Urinary bladder (tissue), 3 donors: ENCODE measurements at regions not wholly inside any gene's neighbourhood (a gene's known extent, or its start where the extent isn't known, plus 50 kb on each side); places are given as distances from the start of the nearest gene placed in this dataset.

Experiments
- DNase-seq: peaks from one replicate; pipeline ENCODE4 v3.0.0-alpha.2; 2015; ENCODE audit errors: extremely low spot score
- H3K27ac ChIP-seq: one replicate; pipeline ENCODE4 v1.5.1; 2013; ENCODE audit warnings: low read depth, mild to moderate bottlenecking, moderate library complexity
- H3K36me3 ChIP-seq: one replicate; pipeline ENCODE4 v1.6.1; 2013; ENCODE audit warnings: mild to moderate bottlenecking, moderate library complexity; ENCODE audit not compliant: insufficient read depth
- H3K4me1 ChIP-seq: one replicate; pipeline ENCODE4 v1.6.1; 2013; ENCODE audit warnings: mild to moderate bottlenecking, moderate library complexity; ENCODE audit not compliant: insufficient read depth
- H3K4me3 ChIP-seq: one replicate; pipeline ENCODE4 v1.5.1; 2013; ENCODE audit warnings: low read depth, low read length
- WGBS: extraction: QIAGEN DNeasy Blood & Tissue Kit; methylation state at CpG from one replicate; pipeline ENCODE4 v1.1.7; 2013; 5-methylcytosine and 5-hydroxymethylcytosine counted together
- donor health status: healthy with polysubstance abuse.
- donor health status: healthy.

DNA sequence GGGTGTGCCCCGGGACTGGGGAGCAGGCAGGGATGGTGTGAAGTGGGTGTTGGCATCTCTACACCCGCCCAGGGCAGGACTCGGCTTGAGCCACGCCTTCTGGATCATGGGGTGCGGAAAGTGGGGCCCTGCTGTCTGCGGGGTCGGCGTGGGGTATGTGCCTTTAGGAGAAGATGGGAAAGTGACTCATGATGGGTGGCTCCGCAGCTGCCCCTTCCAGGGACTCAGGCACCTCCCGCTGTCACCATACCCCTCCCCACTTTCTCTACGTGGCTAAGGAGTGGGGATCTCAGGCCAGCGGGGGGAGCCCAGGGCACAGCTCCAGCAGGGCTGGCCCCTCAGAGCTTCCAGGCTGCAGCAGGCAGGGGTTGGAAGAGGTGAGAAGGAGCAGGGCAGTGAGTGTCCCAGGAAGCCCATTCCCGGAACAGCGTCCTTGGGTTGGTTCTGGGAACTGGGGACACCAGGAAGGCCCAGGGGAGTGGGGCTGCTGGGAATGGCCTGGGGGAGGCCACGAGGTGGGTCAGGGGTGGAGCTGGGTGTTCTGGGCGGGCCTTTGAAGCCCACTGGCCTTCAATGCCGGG lies 102.9 kb upstream of the FGF3 start:
- no peaks in the 10 kb centered on the region for H3K4me1 ChIP-seq
- DNase-seq = no peak
- 82% methylated on average over 17 of the region's 17 CpGs for WGBS
- no peak overlapping the region for H3K4me3 ChIP-seq
- no peaks in the 10 kb centered on the region for H3K36me3 ChIP-seq
- H3K27ac ChIP-seq = no peak overlapping the region

DNA sequence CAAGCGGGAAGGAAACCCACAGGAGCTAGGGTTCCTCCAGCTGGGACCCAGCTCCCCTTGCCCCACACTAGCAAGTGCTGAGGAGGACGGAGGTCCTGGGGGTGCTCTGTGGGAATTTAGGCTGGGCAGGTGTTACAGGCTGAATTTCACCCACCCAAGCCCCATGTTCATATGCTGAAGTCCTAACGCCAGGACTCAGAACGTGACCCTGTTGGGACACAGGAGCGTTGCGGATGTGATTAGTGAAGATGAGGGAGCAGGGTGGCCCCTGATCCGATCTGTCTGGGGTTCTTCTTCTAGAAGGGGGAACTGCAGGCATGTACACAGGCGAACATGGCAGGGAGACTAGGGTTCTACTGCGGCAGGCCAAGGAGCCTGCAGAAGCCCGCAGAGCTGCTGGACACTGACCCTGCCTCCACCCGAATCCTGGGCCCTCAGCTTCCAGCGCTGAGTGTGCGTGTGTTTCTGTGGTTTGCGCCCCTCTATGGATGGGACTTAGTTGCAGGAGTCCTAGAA lies 103.4 kb upstream of the FGF3 start:
- Histone ChIP-seq H3K4me3 (no peak overlapping the region), H3K4me1 (no peaks in the 10 kb centered on the region), H3K36me3 (no peaks in the 10 kb centered on the region), H3K27ac (no peak overlapping the region)
- no peak for DNase-seq
- WGBS = 98% methylated on average over 14 of the region's 14 CpGs

DNA sequence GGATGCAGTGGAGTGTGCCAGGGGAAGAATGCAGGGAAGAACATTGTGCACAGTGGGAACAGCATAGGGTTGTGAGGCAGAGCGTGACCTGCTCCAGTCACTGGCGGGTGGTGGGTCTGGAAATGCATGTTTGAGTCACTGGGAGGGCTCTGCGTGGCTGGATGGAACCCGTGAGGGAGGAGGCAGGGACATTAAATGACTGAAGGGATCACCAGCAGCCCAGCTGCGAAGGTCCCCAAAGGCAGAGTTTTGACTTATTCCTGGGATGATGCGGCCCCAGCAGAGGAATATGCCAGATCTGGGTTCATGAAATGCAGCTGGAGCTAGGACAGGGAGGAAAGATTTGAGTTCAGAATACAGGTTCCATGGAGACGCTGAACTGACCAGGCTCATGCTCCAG lies 104.0 kb upstream of the FGF3 start:
- Histone ChIP-seq H3K27ac (no peak overlapping the region), H3K36me3 (no peaks in the 10 kb centered on the region), H3K4me1 (no peaks in the 10 kb centered on the region), H3K4me3 (no peak overlapping the region)
- no peak for DNase-seq
- 81% methylated on average over 7 of the region's 7 CpGs for WGBS

DNA sequence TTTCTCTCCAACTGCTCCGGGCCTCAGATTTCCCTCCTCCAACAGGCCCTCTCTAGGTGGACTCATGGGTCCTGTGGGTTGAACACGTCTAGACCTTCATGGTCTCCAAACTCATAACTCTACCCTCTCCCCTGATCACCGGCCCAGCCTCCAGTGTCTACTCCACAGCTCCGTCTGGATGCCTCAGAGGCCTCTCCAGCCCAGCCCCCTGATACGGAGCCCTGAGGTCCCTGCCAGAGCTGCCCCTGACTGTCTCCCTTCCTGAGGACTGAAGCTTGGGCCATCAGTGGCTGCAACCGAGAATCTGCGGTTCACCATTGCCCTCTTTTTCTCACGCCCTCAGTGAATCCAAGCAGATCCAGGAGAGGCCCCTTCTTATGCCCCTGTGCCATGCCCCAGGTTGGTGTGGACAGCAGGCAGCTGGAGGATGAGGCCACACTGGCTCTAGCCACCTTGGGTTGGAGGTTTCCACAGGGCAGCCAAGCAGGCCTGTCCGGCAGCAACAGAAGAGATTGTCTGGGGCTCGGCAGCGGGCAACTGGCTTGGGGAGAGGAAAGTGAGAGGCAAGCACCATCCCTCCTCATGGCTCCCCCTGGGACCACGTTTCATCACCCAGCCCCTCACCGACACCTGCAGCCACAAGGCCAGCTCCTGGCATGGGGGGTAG lies 104.6 kb upstream of the FGF3 start:
- WGBS = 96% methylated on average over 13 of the region's 13 CpGs
- H3K4me1 ChIP-seq = no peaks in the 10 kb centered on the region
- no peaks in the 10 kb centered on the region for H3K36me3 ChIP-seq
- H3K27ac ChIP-seq = no peak overlapping the region
- no peak overlapping the region for H3K4me3 ChIP-seq
- no peak for DNase-seq

DNA sequence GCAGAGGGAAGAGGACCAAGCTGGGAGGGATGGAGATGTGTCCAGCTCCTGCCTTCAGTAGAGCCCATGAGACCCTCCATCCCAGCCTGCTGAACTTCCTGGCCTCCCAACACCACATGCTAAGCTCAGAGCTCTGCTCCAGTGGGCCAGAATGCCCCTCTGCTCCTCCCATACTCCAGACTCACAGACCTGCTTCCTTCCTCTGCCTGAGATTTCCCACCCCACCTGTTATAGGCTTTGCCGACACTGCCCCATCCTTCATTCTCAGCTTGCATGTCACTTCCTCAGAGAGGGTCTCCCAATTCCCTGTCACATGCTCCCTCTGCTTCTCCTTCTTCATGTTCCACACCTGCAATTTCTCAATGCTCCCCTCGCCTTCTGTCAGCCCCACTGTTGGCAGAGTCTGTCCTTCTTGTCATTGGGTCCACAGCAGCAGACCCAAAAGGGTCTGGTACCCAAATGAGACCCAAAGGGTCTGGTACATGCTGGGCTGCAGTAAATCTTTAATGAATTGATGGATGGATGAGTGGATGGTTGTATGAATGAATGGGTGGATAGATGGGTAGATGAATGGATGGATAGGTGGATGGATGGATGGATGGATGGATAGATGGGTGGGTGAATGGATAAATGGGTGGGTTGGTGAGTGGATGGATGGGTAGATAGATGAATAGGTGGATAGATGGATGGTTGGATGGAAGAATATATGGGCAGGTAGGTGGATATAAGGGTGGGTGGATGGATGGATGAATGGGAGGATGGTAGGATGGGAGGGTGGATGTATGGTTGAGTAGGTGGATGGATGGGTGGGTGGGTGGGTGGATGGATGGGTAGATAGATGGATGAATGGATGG lies 105.3 kb upstream of the FGF3 start:
- Histone ChIP-seq H3K27ac (no peak overlapping the region), H3K4me3 (no peak overlapping the region), H3K4me1 (no peaks in the 10 kb centered on the region), H3K36me3 (no peaks in the 10 kb centered on the region)
- DNase-seq = no peak
- WGBS = 87% methylated on average over 2 of the region's 2 CpGs

DNA sequence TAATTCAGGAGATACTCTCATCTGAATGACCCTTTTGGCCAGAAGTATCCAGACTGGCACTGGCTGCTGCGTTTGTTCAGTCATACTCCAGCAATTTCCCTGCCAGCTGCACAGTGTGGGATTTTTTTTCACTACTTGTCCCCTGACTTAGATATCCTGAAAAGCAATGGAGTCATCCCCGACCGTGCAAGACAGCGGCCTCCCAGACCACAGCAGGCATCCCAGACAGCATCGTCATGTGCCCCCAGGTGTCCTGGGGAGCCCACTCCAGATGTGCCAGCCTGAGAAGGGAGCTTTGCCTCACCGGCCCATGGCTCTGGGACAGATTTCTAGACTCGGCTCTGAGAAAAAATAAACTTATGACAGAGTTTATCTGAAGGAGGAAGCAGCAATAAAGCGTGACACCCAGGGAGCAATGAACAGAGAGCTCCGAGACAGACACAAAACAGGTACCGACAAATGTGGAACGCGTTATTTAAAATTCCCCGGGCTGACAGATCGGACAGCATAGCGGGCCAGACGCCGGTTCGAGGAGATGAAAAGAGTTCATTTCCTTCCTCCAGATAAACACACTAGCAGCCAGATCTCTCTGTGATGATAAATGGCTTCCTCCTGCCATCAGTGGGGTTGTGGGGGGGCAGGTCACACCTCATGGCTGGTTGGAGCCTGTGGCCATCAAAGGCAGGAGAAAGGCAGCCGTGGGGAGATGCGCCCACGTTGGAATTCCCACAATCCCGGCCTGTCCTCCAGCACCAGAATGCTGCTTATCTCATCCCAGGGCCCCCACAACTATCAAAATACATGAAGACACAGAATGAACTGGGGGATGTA lies 106.4 kb upstream of the FGF3 start:
- DNase-seq = no peak
- 17% methylated on average over 22 of the region's 22 CpGs for WGBS
- H3K4me1 ChIP-seq = no peaks in the 10 kb centered on the region
- H3K36me3 ChIP-seq = no peaks in the 10 kb centered on the region
- H3K4me3 ChIP-seq = no peak overlapping the region
- H3K27ac ChIP-seq = no peak overlapping the region

GRCh38 chr11:69926376-69927050 lies 107.3 kb upstream of the FGF3 start:
- DNase-seq = no peak

GRCh38 chr11:69928121-69928520 lies 108.9 kb upstream of the FGF3 start:
- no peak for DNase-seq
- no peak overlapping the region for H3K27ac ChIP-seq
- H3K36me3 ChIP-seq = no peaks in the 10 kb centered on the region
- H3K4me3 ChIP-seq = no peak overlapping the region
- WGBS = 89% methylated on average over 9 of the region's 9 CpGs
- no peaks in the 10 kb centered on the region for H3K4me1 ChIP-seq

More at GRCh38 chr11:69926376-69927050, 107.3 kb upstream of the FGF3 start:
- Histone ChIP-seq H3K4me1 (no peaks in the 10 kb centered on the region), H3K27ac (no peak overlapping the region), H3K36me3 (no peaks in the 10 kb centered on the region), H3K4me3 (no peak overlapping the region)
- WGBS = 43% methylated on average over 15 of the region's 15 CpGs

- WGBS = 88% methylated on average over 3 of the region's 3 CpGs
- Histone ChIP-seq H3K36me3 (no peaks in the 10 kb centered on the region), H3K4me3 (no peak overlapping the region), H3K27ac (no peak overlapping the region), H3K4me1 (no peaks in the 10 kb centered on the region)
- DNase-seq = no peak
These were observed 109.8 kb upstream of the FGF3 start for GRCh38 chr11:69928975-69929374.

DNA sequence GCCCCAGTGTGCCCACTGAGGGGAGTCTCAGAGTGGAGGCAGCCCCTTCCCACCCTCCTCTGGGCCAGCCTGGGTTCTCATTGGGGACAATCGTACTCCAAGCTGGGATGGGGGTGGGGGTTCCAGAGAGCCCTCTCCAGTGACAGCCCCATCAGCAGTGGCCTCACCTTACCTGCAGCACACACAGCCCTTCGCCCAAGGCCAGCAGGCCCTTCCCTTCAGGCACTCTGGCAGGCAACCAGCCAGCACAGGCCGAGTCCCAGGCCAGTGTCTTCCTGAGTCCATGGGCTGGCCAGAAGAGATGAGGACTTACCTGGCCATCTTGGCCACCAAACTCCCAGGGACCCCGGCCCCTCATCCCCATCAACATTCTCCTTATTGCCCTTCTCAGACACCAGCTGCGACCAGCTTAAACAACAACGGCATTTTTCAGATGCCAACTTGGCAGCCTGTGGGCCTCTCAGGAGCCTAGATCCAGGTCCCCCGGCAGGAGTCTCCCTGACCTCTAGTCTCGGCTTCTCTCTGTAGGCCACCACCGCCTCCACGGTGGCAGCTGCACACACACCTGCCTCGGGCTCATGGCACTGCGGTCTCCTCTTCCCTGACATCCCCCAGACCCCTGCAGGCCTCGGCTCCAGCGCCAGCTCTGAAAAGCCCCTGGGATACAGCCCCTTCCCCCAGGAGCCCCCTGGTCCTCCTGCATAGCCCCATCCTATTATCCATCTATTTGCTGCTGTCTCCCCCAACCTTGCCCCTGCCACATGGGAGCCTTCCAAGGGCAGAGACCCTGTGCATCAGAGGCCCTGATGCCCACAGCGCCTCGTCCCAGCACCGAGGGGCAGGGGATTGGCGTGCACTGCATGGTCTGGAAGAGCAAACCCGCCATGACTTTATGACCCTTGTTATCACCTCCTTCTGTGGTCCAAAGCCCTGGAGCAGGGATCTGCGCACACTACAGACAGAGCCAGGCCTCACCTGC lies 111.2 kb upstream of the FGF3 start:
- WGBS = 95% methylated on average over 20 of the region's 20 CpGs
- DNase-seq = no peak
- H3K4me3 ChIP-seq = no peak overlapping the region

GRCh38 chr11:69931060-69931910 lies 112.1 kb upstream of the FGF3 start:
- WGBS = 84% methylated on average over 10 of the region's 10 CpGs

More for the DNA sequence above, 111.2 kb upstream of the FGF3 start:
- Histone ChIP-seq H3K4me1 (no peaks in the 10 kb centered on the region), H3K36me3 (no peaks in the 10 kb centered on the region), H3K27ac (no peak overlapping the region)

More at GRCh38 chr11:69931060-69931910, 112.1 kb upstream of the FGF3 start:
- Histone ChIP-seq H3K4me3 (no peak overlapping the region), H3K4me1 (no peaks in the 10 kb centered on the region), H3K36me3 (no peaks in the 10 kb centered on the region), H3K27ac (no peak overlapping the region)
- DNase-seq = no peak
